GM23338 (cell line): ENCODE measurements at regions not wholly inside any gene's neighbourhood (a gene's known extent, or its start where the extent isn't known, plus 50 kb on each side); places are given as distances from the start of the nearest gene placed in this dataset.

Experiments used
- CTCF ChIP-seq, 2 experiments: fragments of 200-600 bp in 1 of 2; sonication (generic) in 1 of 2; conservative IDR thresholded peaks; 2 replicates each; pipeline versions ENCODE4 v1.5.1 to v1.6.1; 2016 to 2017; ENCODE audit warnings: antibody characterized with exemption in 2 of 2, low read depth in 2 of 2, mild to moderate bottlenecking in 2 of 2, moderate library complexity in 1 of 2
- EZH2 ChIP-seq: fragments of 200-600 bp; sonication (generic); IDR thresholded peaks from one replicate; pipeline ENCODE4 v1.8.0; 2017; ENCODE audit warnings: antibody characterized with exemption, mild to moderate bottlenecking, low read depth; ENCODE audit not compliant: unreplicated experiment
- EZH2phosphoT487 ChIP-seq: fragments of 200-600 bp; sonication (generic); IDR thresholded peaks from one replicate; pipeline ENCODE4 v1.8.1; 2018; ENCODE audit warnings: antibody characterized with exemption; ENCODE audit not compliant: unreplicated experiment
- JUNB ChIP-seq: IDR thresholded peaks from one replicate; pipeline ENCODE4 v1.6.1; 2016; ENCODE audit warnings: antibody characterized with exemption; ENCODE audit not compliant: unreplicated experiment
- POLR2AphosphoS5 ChIP-seq: IDR thresholded peaks from 2 replicates; pipeline ENCODE4 v1.6.1; 2016; ENCODE audit warnings: antibody characterized with exemption, low read depth
- REST ChIP-seq: IDR thresholded peaks from one replicate; pipeline ENCODE4 v1.6.1; 2018; ENCODE audit warnings: antibody characterized with exemption; ENCODE audit not compliant: unreplicated experiment
- ZNF114 ChIP-seq: fragments of 250-450 bp; sonication (Bioruptor Pico); IDR thresholded peaks from 2 replicates; pipeline ENCODE4 v1.5.0; 2020; ENCODE audit warnings: mild to moderate bottlenecking, moderate library complexity
- ZNF331 ChIP-seq: fragments of 250-450 bp; sonication (Bioruptor Pico); IDR thresholded peaks from 2 replicates; pipeline ENCODE4 v1.5.0; 2020; ENCODE audit warnings: low read depth, mild to moderate bottlenecking, moderate library complexity
- ZNF462 ChIP-seq: fragments of 250-450 bp; sonication (Bioruptor Pico); IDR thresholded peaks from 2 replicates; pipeline ENCODE4 v1.5.0; 2020; ENCODE audit warnings: mild to moderate bottlenecking, moderate library complexity

DNA sequence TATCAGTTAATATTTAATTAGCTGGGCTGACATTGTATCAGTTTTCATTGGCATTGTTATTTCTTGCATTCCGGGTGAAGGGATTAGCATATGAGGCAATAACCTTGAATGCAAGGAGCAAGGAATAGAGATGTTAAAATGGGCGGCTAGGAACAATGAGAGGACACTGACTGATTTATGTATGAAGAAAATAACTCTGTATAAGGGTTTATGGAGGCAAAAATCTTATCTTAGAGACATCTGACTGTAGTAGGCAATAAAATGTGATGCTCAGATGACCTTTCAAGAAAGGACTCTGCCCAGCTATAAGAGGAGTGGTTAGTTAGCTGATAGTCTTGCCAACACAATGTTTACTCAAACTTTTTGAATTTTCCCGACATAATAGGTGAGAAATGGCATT, 158.3 kb downstream of the EFHB start:
- TF ChIP-seq EZH2 (no peak), CTCF (conservative IDR thresholded peaks at IDR 0.05; ENCODE audit: low read depth in 2 of 2) (no peak), REST (no peak), JUNB (no peak), POLR2AphosphoS5 (no peak), ZNF331 (CRISPR knock-in tag) (no peak), ZNF462 (no peak), EZH2phosphoT487 (no peak), ZNF114 (CRISPR knock-in tag) (no peak)
